SK-N-SH (cell line): ENCODE measurements at regions not wholly inside any gene's neighbourhood (a gene's known extent, or its start where the extent isn't known, plus 50 kb on each side); places are given as distances from the start of the nearest gene placed in this dataset.

Experiments
- CTCF ChIA-PET: fragments of 300-600, 350-600 bp; formaldehyde crosslinking; extraction: SDS; loops from one replicate; lab custom pipeline; 2021; lab: Yijun Ruan, JAX
- POLR2A ChIA-PET: fragments of 350-600 bp; sonication (Branson Sonifier 250); formaldehyde crosslinking; extraction: SDS; loops from one replicate; lab custom pipeline; 2020; ENCODE audit warnings: antibody characterized with exemption, inconsistent platforms; lab: Yijun Ruan, JAX
- DNase-seq: peaks from one replicate; pipeline ENCODE4 v3.0.0; 2012
- H2AFZ ChIP-seq: fragments of 200-600 bp; sonication (generic); 2 replicates; pipeline ENCODE4 v1.8.1; 2016; ENCODE audit warnings: antibody characterized with exemption, mild to moderate bottlenecking, low read depth
- H3F3A ChIP-seq: fragments of 200-600 bp; sonication (generic); replicated peaks from 2 replicates; pipeline ENCODE3; 2016; ENCODE audit warnings: antibody characterized with exemption, mild to moderate bottlenecking; ENCODE audit not compliant: insufficient read depth
- H3K27ac ChIP-seq, 2 experiments: fragments of 200-500 bp in 1 of 2; fragments of 200-600 bp in 1 of 2; sonication (Bioruptor generic) in 1 of 2; sonication (generic), shearing (Covaris generic) in 1 of 2; 2 replicates each; pipeline versions ENCODE4 v1.5.1 to v1.6.1; 2014 to 2016; ENCODE audit warnings: low read depth in 2 of 2, inconsistent platforms in 1 of 2, low read length in 1 of 2, mild to moderate bottlenecking in 1 of 2, mixed read lengths in 1 of 2
- H3K27me3 ChIP-seq: fragments of 200-600 bp; sonication (generic), shearing (Covaris generic); 2 replicates; pipeline ENCODE4 v1.6.1; 2016; ENCODE audit warnings: mixed run types; ENCODE audit not compliant: insufficient read depth
- H3K36me3 ChIP-seq, 2 experiments: fragments of 200-500 bp in 1 of 2; fragments of 200-600 bp in 1 of 2; sonication (Bioruptor generic) in 1 of 2; sonication (generic) in 1 of 2; replicated peaks in 1 of 2; 2 replicates each; pipeline versions ENCODE3 to v1.5.1; 2014 to 2016; ENCODE audit warnings: low read length in 1 of 2, mild to moderate bottlenecking in 1 of 2; ENCODE audit not compliant: insufficient read depth in 2 of 2, control insufficient read depth in 1 of 2
- H3K4me1 ChIP-seq, 2 experiments: fragments of 200-500 bp in 1 of 2; fragments of 200-600 bp in 1 of 2; sonication (Bioruptor generic) in 1 of 2; sonication (generic), shearing (Covaris generic) in 1 of 2; 2 replicates each; pipeline versions ENCODE4 v1.5.1 to v1.6.1; 2014 to 2016; ENCODE audit warnings: low read depth in 1 of 2, low read length in 1 of 2, mixed run types in 1 of 2; ENCODE audit not compliant: insufficient read depth in 2 of 2, control insufficient read depth in 1 of 2
- H3K4me2 ChIP-seq: fragments of 200-600 bp; sonication (generic), shearing (Covaris generic); 2 replicates; pipeline ENCODE4 v1.6.1; 2017; ENCODE audit warnings: mixed run types
- H3K4me3 ChIP-seq, 2 experiments: fragments of 200-500 bp in 1 of 2; fragments of 200-600 bp in 1 of 2; sonication (Bioruptor generic) in 1 of 2; sonication (generic), shearing (Covaris generic) in 1 of 2; 2 replicates each; pipeline versions ENCODE4 v1.5.1 to v1.8.1; 2014 to 2016; ENCODE audit warnings: low read depth in 2 of 2, inconsistent platforms in 1 of 2, low read length in 1 of 2, mild to moderate bottlenecking in 1 of 2, mixed read lengths in 1 of 2, moderate library complexity in 1 of 2
- H3K79me2 ChIP-seq: fragments of 200-600 bp; sonication (generic); 2 replicates; pipeline ENCODE4 v1.8.1; 2017; ENCODE audit warnings: mild to moderate bottlenecking; ENCODE audit not compliant: insufficient read depth
- H3K9ac ChIP-seq: fragments of 200-600 bp; sonication (generic); 2 replicates; pipeline ENCODE4 v1.6.1; 2017; ENCODE audit warnings: mixed run types
- H3K9me2 ChIP-seq: fragments of 200-600 bp; sonication (generic); 2 replicates; pipeline ENCODE4 v1.6.1; 2017; ENCODE audit warnings: mixed run types
- H3K9me3 ChIP-seq: fragments of 200-600 bp; sonication (generic); 2 replicates; pipeline ENCODE4 v1.6.1; 2017; ENCODE audit warnings: mixed run types, mild to moderate bottlenecking, moderate library complexity
- H4K20me1 ChIP-seq: fragments of 200-600 bp; sonication (generic); 2 replicates; pipeline ENCODE4 v1.6.1; 2017; ENCODE audit warnings: mild to moderate bottlenecking, mixed run types; ENCODE audit not compliant: insufficient read depth
- ELF1 ChIP-seq: IDR thresholded peaks from 2 replicates; pipeline ENCODE4 v1.4.0; 2012
- FOXM1 ChIP-seq: IDR thresholded peaks from 2 replicates; pipeline ENCODE4 v1.4.0; 2012; ENCODE audit warnings: low read depth, mild to moderate bottlenecking
- GABPA ChIP-seq: IDR thresholded peaks from 2 replicates; pipeline ENCODE4 v1.4.0; 2012; ENCODE audit warnings: low read depth, mild to moderate bottlenecking
- JUND ChIP-seq: IDR thresholded peaks from 2 replicates; pipeline ENCODE4 v1.4.0; 2012
- MEF2A ChIP-seq: IDR thresholded peaks from 2 replicates; pipeline ENCODE4 v1.4.0; 2012; ENCODE audit warnings: low read depth, borderline replicate concordance
- NRF1 ChIP-seq: IDR thresholded peaks from 2 replicates; pipeline ENCODE4 v1.6.1; 2012; ENCODE audit warnings: low read depth, mild to moderate bottlenecking, low read length
- RFX5 ChIP-seq: IDR thresholded peaks from 2 replicates; pipeline ENCODE4 v1.6.1; 2012; ENCODE audit warnings: mild to moderate bottlenecking, improper control_type of control experiment, low read length
- SIN3A ChIP-seq: IDR thresholded peaks from 2 replicates; pipeline ENCODE4 v1.6.1; 2012; ENCODE audit warnings: low read depth, mild to moderate bottlenecking, low read length, moderate library complexity, borderline replicate concordance
- WGBS: methylation state at CpG from one replicate; pipeline ENCODE4 v1.1.6; 2017; ENCODE audit warnings: low lambda C conversion rate; 5-methylcytosine and 5-hydroxymethylcytosine counted together
- TF ChIP-seq, protein P1 (sequence below): IDR thresholded peaks from 2 replicates; pipeline ENCODE4 v1.4.0; 2012; ENCODE audit warnings: low read depth, borderline replicate concordance
- TF ChIP-seq, protein P2 (sequence below): fragments of 200-600 bp; sonication (generic); IDR thresholded peaks from 2 replicates; pipeline ENCODE4 v1.6.1; 2017; ENCODE audit warnings: antibody characterized with exemption, mild to moderate bottlenecking, moderate library complexity

DNA sequence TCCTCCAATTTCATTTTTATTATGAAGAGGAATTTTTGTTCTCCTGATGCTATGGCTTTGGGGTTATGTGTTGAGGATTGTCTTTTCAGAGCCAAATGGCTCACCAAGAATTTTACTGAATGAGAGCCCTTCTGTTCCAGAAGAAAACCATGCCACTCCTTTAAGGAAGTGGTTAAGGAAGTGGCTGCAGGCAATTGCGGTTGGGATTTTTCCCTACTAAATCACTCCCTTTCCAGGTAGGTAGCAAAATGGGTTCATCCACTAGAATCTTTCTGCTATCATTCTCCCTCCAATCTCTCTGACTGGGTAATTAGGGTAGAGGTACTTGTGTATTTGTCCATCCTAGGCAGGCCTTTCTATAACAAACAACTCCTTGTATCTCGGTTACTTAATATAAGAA lies 163.1 kb downstream of the TTC8 start (continued):
- TF ChIP-seq ELF1 (no peak), SIN3A (no peak)
- TF ChIP-seq, protein P1, sequence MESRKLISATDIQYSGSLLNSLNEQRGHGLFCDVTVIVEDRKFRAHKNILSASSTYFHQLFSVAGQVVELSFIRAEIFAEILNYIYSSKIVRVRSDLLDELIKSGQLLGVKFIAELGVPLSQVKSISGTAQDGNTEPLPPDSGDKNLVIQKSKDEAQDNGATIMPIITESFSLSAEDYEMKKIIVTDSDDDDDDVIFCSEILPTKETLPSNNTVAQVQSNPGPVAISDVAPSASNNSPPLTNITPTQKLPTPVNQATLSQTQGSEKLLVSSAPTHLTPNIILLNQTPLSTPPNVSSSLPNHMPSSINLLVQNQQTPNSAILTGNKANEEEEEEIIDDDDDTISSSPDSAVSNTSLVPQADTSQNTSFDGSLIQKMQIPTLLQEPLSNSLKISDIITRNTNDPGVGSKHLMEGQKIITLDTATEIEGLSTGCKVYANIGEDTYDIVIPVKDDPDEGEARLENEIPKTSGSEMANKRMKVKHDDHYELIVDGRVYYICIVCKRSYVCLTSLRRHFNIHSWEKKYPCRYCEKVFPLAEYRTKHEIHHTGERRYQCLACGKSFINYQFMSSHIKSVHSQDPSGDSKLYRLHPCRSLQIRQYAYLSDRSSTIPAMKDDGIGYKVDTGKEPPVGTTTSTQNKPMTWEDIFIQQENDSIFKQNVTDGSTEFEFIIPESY: no peak

DNA sequence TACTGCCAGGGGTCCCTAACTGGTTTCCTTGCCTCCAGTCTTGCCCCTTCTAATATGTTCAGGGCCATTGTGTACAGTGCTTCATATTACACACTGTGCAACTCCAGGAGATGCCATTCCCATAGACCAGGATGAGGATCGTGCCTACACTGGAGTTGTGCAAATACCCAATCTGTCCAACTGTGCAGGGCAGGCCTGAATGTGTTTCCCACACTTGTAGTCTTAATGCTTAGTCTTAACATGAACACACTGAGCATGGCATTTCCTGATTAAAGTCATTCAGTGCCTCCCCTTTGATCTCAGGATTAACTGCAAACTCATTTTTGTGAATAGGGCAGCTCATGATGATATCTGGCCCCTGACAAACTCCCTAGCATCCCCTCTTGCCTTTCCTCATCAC lies 165.5 kb downstream of the TTC8 start:
- no peaks in the 10 kb centered on the region for H3K79me2 ChIP-seq
- peak overlapping the region in 1 of 2 experiments; percentile 36; a peak in 1 of 4 replicates for H3K27ac ChIP-seq
- no CpG with 5 or more reads among the region's 1 CpG for WGBS
- TF ChIP-seq MEF2A (no peak), JUND (no peak), GABPA (no peak)
- no peak for DNase-seq
- H4K20me1 ChIP-seq: no peaks in the 10 kb centered on the region
- POLR2A ChIA-PET: no interaction called here
- H3K9me2 ChIP-seq: no peaks in the 10 kb centered on the region
- CTCF ChIA-PET: interaction anchor here (1.4 kb wide), 1 partner anchor 8 kb away, joined by 6 read pairs; no protein-coding TSS in a partner anchor
- H3K9me3 ChIP-seq: no peaks in the 10 kb centered on the region
- H3K4me1 ChIP-seq: peaks cover 5 to 32% of the 10 kb centered on the region in 2 experiments; a peak in 3 of 4 replicates
- no peak overlapping the region for H3K9ac ChIP-seq
- H3F3A ChIP-seq: peaks cover 6% of the 10 kb centered on the region
- no peak overlapping the region for H2AFZ ChIP-seq
- H3K4me3 ChIP-seq: no peak overlapping the region
- no peaks in the 10 kb centered on the region for H3K36me3 ChIP-seq
- no peak overlapping the region for H3K4me2 ChIP-seq
- H3K27me3 ChIP-seq: no peaks in the 10 kb centered on the region

DNA sequence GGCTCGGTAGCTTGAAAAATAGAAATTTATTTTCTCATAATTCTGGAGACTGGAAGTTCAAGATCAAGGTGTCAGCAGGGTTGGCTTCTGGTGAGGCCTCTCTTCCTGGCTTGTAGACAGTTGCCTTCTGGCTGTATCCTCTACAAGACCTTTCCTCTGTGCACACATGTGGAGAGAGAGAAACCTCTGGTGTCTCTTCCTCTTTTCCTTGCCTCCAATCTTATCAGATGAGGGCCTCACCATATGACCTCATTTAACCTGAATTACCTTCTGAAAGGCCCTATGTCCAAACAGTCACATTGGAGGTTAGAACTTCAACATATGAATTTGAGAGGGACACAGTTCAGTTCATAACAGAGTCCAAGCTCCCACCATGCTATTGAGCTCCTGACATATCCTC lies 166.4 kb downstream of the TTC8 start:
- ChIA-PET POLR2A (no interaction called here), CTCF (no interaction called here)
- Histone ChIP-seq H3K36me3 (no peaks in the 10 kb centered on the region), H3K4me1 (peaks cover 5 to 33% of the 10 kb centered on the region in 2 experiments; a peak in 3 of 4 replicates), H3K9ac (no peak overlapping the region), H3K9me2 (no peaks in the 10 kb centered on the region), H3K9me3 (no peaks in the 10 kb centered on the region), H3K4me2 (no peak overlapping the region), H3K4me3 (no peak overlapping the region), H3F3A (no peaks in the 10 kb centered on the region), H3K27ac (no peak overlapping the region; a peak in 1 of 4 replicates), H4K20me1 (no peaks in the 10 kb centered on the region), H3K27me3 (no peaks in the 10 kb centered on the region), H3K79me2 (no peaks in the 10 kb centered on the region), H2AFZ (no peak overlapping the region)
- 39% methylated on average over 1 of the region's 1 CpG for WGBS
- DNase-seq: no peak
- no peak for TF ChIP-seq SIN3A
- TF ChIP-seq NRF1: no peak
- TF ChIP-seq, protein P2, sequence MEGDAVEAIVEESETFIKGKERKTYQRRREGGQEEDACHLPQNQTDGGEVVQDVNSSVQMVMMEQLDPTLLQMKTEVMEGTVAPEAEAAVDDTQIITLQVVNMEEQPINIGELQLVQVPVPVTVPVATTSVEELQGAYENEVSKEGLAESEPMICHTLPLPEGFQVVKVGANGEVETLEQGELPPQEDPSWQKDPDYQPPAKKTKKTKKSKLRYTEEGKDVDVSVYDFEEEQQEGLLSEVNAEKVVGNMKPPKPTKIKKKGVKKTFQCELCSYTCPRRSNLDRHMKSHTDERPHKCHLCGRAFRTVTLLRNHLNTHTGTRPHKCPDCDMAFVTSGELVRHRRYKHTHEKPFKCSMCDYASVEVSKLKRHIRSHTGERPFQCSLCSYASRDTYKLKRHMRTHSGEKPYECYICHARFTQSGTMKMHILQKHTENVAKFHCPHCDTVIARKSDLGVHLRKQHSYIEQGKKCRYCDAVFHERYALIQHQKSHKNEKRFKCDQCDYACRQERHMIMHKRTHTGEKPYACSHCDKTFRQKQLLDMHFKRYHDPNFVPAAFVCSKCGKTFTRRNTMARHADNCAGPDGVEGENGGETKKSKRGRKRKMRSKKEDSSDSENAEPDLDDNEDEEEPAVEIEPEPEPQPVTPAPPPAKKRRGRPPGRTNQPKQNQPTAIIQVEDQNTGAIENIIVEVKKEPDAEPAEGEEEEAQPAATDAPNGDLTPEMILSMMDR: no peak
- TF ChIP-seq FOXM1: no peak
- no peak for TF ChIP-seq RFX5
